GM12872 (cell line): ENCODE measurements at regions not wholly inside any gene's neighbourhood (a gene's known extent, or its start where the extent isn't known, plus 50 kb on each side); places are given as distances from the start of the nearest gene placed in this dataset.

Experiments used
- CTCF ChIP-seq: IDR thresholded peaks from 3 replicates; pipeline ENCODE4 v1.5.1; 2011; ENCODE audit warnings: low read depth, mild to moderate bottlenecking, low read length, moderate library complexity; ENCODE audit not compliant: insufficient read depth

- TF ChIP-seq CTCF = no peak
Measured at GRCh38 chr6:73879501-73880293, 183.7 kb downstream of the CD109 start.

GRCh38 chr6:73878403-73878802, 182.4 kb downstream of the CD109 start:
- no peak for TF ChIP-seq CTCF
